H1 (cell line): ENCODE measurements at regions not wholly inside any gene's neighbourhood (a gene's known extent, or its start where the extent isn't known, plus 50 kb on each side); places are given as distances from the start of the nearest gene placed in this dataset.

ENCODE experiments used
- CTCF ChIA-PET: fragments of 300-600 bp; sonication (Branson Sonifier 250); formaldehyde crosslinking; loops from one replicate; lab custom pipeline; 2021; ENCODE audit not compliant: partially characterized antibody; lab: Charles Lee
- POLR2A ChIA-PET: fragments of 300-600 bp; sonication (Branson Sonifier 250); formaldehyde crosslinking; loops from one replicate; lab custom pipeline; 2021; ENCODE audit warnings: inconsistent platforms; ENCODE audit not compliant: partially characterized antibody; lab: Charles Lee
- DNase-seq, 2 experiments: peaks; one replicate each; pipeline versions ENCODE4 v3.0.0 to v3.0.0-alpha.2; 2010 to 2022; ENCODE audit warnings: low spot score in 2 of 2, low read depth in 1 of 2, mixed read lengths in 1 of 2
- FAIRE-seq: peaks from 2 replicates; lab custom pipeline; 2011; peaks lifted over from hg19 to GRCh38; lab: Jason Lieb, UNC
- H2AFZ ChIP-seq: 2 replicates; pipeline ENCODE4 v1.8.1; 2012; ENCODE audit warnings: low read length, inconsistent platforms
- H2AK5ac ChIP-seq: 2 replicates; pipeline ENCODE4 v1.6.1; 2013; ENCODE audit warnings: low read depth, low read length
- H2BK120ac ChIP-seq: replicated peaks from 2 replicates; pipeline ENCODE3; 2013; ENCODE audit warnings: low read depth, low read length, inconsistent platforms
- H2BK12ac ChIP-seq: 2 replicates; pipeline ENCODE4 v1.6.1; 2013; ENCODE audit warnings: low read depth, low read length
- H2BK15ac ChIP-seq: 2 replicates; pipeline ENCODE4 v1.6.1; 2013; ENCODE audit warnings: low read length
- H2BK20ac ChIP-seq: 2 replicates; pipeline ENCODE4 v1.6.1; 2013; ENCODE audit warnings: low read length
- H2BK5ac ChIP-seq: 2 replicates; pipeline ENCODE4 v1.6.1; 2013; ENCODE audit warnings: low read depth, low read length
- H3K14ac ChIP-seq: 2 replicates; pipeline ENCODE4 v1.6.1; 2013; ENCODE audit warnings: inconsistent platforms; ENCODE audit not compliant: insufficient read length
- H3K18ac ChIP-seq: 2 replicates; pipeline ENCODE4 v1.6.1; 2013; ENCODE audit warnings: low read length; ENCODE audit errors: extremely low read depth
- H3K23ac ChIP-seq: 2 replicates; pipeline ENCODE4 v1.6.1; 2013; ENCODE audit warnings: inconsistent platforms; ENCODE audit not compliant: insufficient read length
- H3K23me2 ChIP-seq: 2 replicates; pipeline ENCODE4 v1.6.1; 2013; ENCODE audit warnings: low read depth, low read length
- H3K27ac ChIP-seq: 2 replicates; pipeline ENCODE4 v1.6.1; 2011; ENCODE audit warnings: low read depth, low read length, inconsistent platforms
- H3K27me3 ChIP-seq, 4 experiments: replicated peaks in 1 of 4; 1 replicate in 1 of 4; 2 replicates in 3 of 4; pipeline versions ENCODE4 v1.6.1 to v1.8.1; 2011 to 2013; ENCODE audit warnings: low read length in 3 of 4, mild to moderate bottlenecking in 3 of 4, inconsistent platforms in 2 of 4, mixed read lengths in 2 of 4, moderate library complexity in 1 of 4; ENCODE audit not compliant: control insufficient read depth in 3 of 4, insufficient read depth in 3 of 4; ENCODE audit errors: extremely low read depth in 1 of 4
- H3K36me3 ChIP-seq, 4 experiments: 2 replicates each; pipeline versions ENCODE4 v1.6.1 to v1.8.1; 2011 to 2013; ENCODE audit warnings: mild to moderate bottlenecking in 4 of 4, low read length in 3 of 4, moderate library complexity in 2 of 4, control low read depth in 1 of 4, inconsistent platforms in 1 of 4; ENCODE audit not compliant: insufficient read depth in 4 of 4, control insufficient read depth in 2 of 4
- H3K4ac ChIP-seq: replicated peaks from 2 replicates; pipeline ENCODE3; 2013; ENCODE audit warnings: low read length, low read depth, mixed read lengths, inconsistent platforms; ENCODE audit not compliant: insufficient read length
- H3K4me1 ChIP-seq, 4 experiments: replicated peaks in 1 of 4; 1 replicate in 1 of 4; 2 replicates in 3 of 4; pipeline versions ENCODE4 v1.6.1 to v1.8.1; 2011 to 2013; ENCODE audit warnings: low read length in 3 of 4, inconsistent platforms in 2 of 4, mixed read lengths in 1 of 4; ENCODE audit not compliant: insufficient read depth in 4 of 4, control insufficient read depth in 3 of 4
- H3K4me2 ChIP-seq, 2 experiments: 2 replicates each; pipeline versions ENCODE4 v1.6.1 to v1.8.1; 2011 to 2013; ENCODE audit warnings: low read depth in 2 of 2, low read length in 2 of 2, control low read depth in 1 of 2, inconsistent platforms in 1 of 2, mild to moderate bottlenecking in 1 of 2; ENCODE audit not compliant: insufficient read depth in 1 of 2
- H3K4me3 ChIP-seq, 4 experiments: fragments of 200-600, 300-600 bp in 1 of 4; sonication (generic), shearing (Covaris generic), sonication (Bioruptor Twin) in 1 of 4; 2 replicates each; pipeline versions ENCODE4 v1.5.1 to v1.8.1; 2011 to 2016; ENCODE audit warnings: low read length in 4 of 4, low read depth in 3 of 4, control low read depth in 2 of 4, inconsistent platforms in 2 of 4, mild to moderate bottlenecking in 2 of 4, mixed read lengths in 1 of 4, moderate library complexity in 1 of 4; ENCODE audit not compliant: insufficient read depth in 2 of 4; ENCODE audit errors: extremely low read depth in 1 of 4
- H3K56ac ChIP-seq: replicated peaks from 2 replicates; pipeline ENCODE3; 2013; ENCODE audit warnings: low read depth, mild to moderate bottlenecking, mixed read lengths, low read length, inconsistent platforms; ENCODE audit not compliant: insufficient read length
- H3K79me1 ChIP-seq: 2 replicates; pipeline ENCODE4 v1.6.1; 2013; ENCODE audit warnings: low read depth, low read length, control low read depth
- H3K79me2 ChIP-seq, 2 experiments: 2 replicates each; pipeline versions ENCODE4 v1.6.1 to v1.8.1; 2012 to 2013; ENCODE audit warnings: low read length in 2 of 2, mild to moderate bottlenecking in 2 of 2, inconsistent platforms in 1 of 2; ENCODE audit not compliant: insufficient read depth in 2 of 2, control insufficient read depth in 1 of 2
- H3K9ac ChIP-seq, 4 experiments: replicated peaks in 1 of 4; 1 replicate in 1 of 4; 2 replicates in 3 of 4; pipeline versions ENCODE4 v1.6.1 to v1.8.1; 2011 to 2013; ENCODE audit warnings: low read depth in 3 of 4, low read length in 3 of 4, control low read depth in 2 of 4, mild to moderate bottlenecking in 2 of 4, moderate library complexity in 2 of 4, inconsistent platforms in 1 of 4; ENCODE audit errors: extremely low read depth in 1 of 4
- H3K9me3 ChIP-seq, 2 experiments: 2 replicates each; pipeline versions ENCODE4 v1.6.1 to v1.8.1; 2012 to 2013; ENCODE audit warnings: mild to moderate bottlenecking in 2 of 2, moderate library complexity in 2 of 2, control low read depth in 1 of 2, inconsistent platforms in 1 of 2, low read depth in 1 of 2, low read length in 1 of 2, mixed read lengths in 1 of 2; ENCODE audit not compliant: insufficient read depth in 2 of 2
- H4K20me1 ChIP-seq, 2 experiments: replicated peaks in 1 of 2; 2 replicates each; pipeline versions ENCODE3 to v1.8.1; 2011 to 2013; ENCODE audit warnings: inconsistent platforms in 2 of 2, low read length in 2 of 2, mild to moderate bottlenecking in 1 of 2; ENCODE audit not compliant: insufficient read depth in 2 of 2, control insufficient read depth in 1 of 2
- H4K5ac ChIP-seq: 2 replicates; pipeline ENCODE4 v1.6.1; 2013; ENCODE audit warnings: low read length, low read depth, mixed read lengths, inconsistent platforms; ENCODE audit not compliant: insufficient read length
- H4K8ac ChIP-seq: 2 replicates; pipeline ENCODE4 v1.8.0; 2013; ENCODE audit warnings: mild to moderate bottlenecking, moderate library complexity, low read length, inconsistent platforms; ENCODE audit not compliant: insufficient read depth; ENCODE audit errors: extremely low read depth
- H4K91ac ChIP-seq: replicated peaks from 2 replicates; pipeline ENCODE3; 2013; ENCODE audit warnings: low read length, mixed read lengths, inconsistent platforms; ENCODE audit not compliant: insufficient read length
- KDM5A ChIP-seq: fragments of 200-600 bp; IDR thresholded peaks from 2 replicates; pipeline ENCODE4 v1.7.1; 2012; ENCODE audit warnings: mild to moderate bottlenecking, low read length, inconsistent platforms, mixed read lengths
- MAX ChIP-seq: IDR thresholded peaks from 2 replicates; pipeline ENCODE4 v1.6.1; 2012; ENCODE audit warnings: inconsistent platforms
- POLR2A ChIP-seq, 2 experiments: IDR thresholded peaks; 1 replicate in 1 of 2; 2 replicates in 1 of 2; pipeline ENCODE4 v1.6.1; 2011; ENCODE audit warnings: low read depth in 2 of 2, low read length in 2 of 2, mild to moderate bottlenecking in 2 of 2; ENCODE audit errors: control extremely low read depth in 1 of 2
- RBBP5 ChIP-seq: IDR thresholded peaks from 2 replicates; pipeline ENCODE4 v1.7.1; 2012; ENCODE audit warnings: low read depth, mild to moderate bottlenecking, inconsistent platforms, low read length, moderate library complexity, borderline replicate concordance
- WGBS, 2 experiments: shearing (Covaris generic) in 1 of 2; methylation state at CpG; one replicate each; pipeline versions ENCODE4 v1.1.6 to v1.1.7; 2013 to 2015; ENCODE audit warnings: low lambda C conversion rate in 2 of 2, mixed read lengths in 2 of 2, inconsistent platforms in 1 of 2, low coverage in 1 of 2, missing lambda C conversion rate in 1 of 2; ENCODE audit not compliant: insufficient replicate concordance in 2 of 2, insufficient coverage in 1 of 2, insufficient read length in 1 of 2; ENCODE audit errors: extremely low coverage in 1 of 2, missing lambda C conversion rate in 1 of 2; 5-methylcytosine and 5-hydroxymethylcytosine counted together

DNA sequence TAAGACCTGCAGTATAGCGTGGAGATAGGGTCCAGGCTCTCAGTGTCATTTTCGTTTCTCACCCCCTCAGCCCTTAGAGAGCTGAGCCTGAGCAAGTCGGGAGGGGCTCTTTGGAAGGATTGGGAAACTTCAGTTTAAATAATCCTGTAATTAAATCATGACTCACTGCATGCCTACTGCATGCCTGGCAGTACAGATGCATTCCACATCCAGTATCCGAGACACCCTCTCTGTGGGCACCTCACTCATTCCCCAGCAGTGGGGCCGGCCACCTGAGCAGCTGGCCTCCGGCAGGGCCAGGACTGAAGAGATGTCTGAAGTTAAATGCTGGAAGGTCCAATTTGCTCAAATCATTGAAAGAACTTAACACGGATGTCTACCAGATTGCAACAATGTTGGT lies 316.6 kb downstream of the THBS2 start:
- Histone ChIP-seq H3K4ac (no peak overlapping the region), H3K56ac (no peak overlapping the region), H4K20me1 (no peaks in the 10 kb centered on the region), H2BK5ac (no peak overlapping the region), H3K9me3 (peaks cover 12% of the 10 kb centered on the region in 2 experiments; a peak in 3 of 4 replicates), H2BK120ac (no peak overlapping the region), H3K23me2 (no peaks in the 10 kb centered on the region), H3K27me3 (no peaks in the 10 kb centered on the region), H3K9ac (no peak overlapping the region), H2BK15ac (no peak overlapping the region), H4K5ac (no peak overlapping the region), H4K8ac (no peak overlapping the region), H2AK5ac (no peak overlapping the region), H3K18ac (no peak overlapping the region), H3K4me1 (no peaks in the 10 kb centered on the region; a peak in 1 of 7 replicates), H3K36me3 (no peaks in the 10 kb centered on the region), H3K27ac (no peak overlapping the region), H3K79me1 (no peaks in the 10 kb centered on the region), H3K79me2 (no peaks in the 10 kb centered on the region), H3K4me2 (no peak overlapping the region), H2AFZ (no peak overlapping the region), H3K4me3 (no peak overlapping the region), H3K14ac (no peak overlapping the region), H4K91ac (no peak overlapping the region), H3K23ac (no peak overlapping the region), H2BK12ac (no peak overlapping the region), H2BK20ac (no peak overlapping the region)
- TF ChIP-seq POLR2A (IDR thresholded peaks at IDR 0.05; ENCODE audit: control extremely low read depth in 1 of 2, low read depth in 2 of 2, low read length in 2 of 2) (no peak), MAX (no peak), RBBP5 (no peak), KDM5A (no peak)
- CTCF ChIA-PET: interaction anchor here (0.6 kb wide), 1 partner anchor 99 kb away, joined by 3 read pairs; no protein-coding TSS in a partner anchor
- WGBS, 2 experiments: 82% methylated on average over 7 of the region's 7 CpGs; no CpG with 5 or more reads in 1 of the 2 experiments
- FAIRE-seq (no peak), DNase-seq (no peak)
- POLR2A ChIA-PET: no interaction called here
